GM10266 (cell line): ENCODE measurements at regions not wholly inside any gene's neighbourhood (a gene's known extent, or its start where the extent isn't known, plus 50 kb on each side); places are given as distances from the start of the nearest gene placed in this dataset.

Source experiments
- DNase-seq: peaks from one replicate; pipeline ENCODE4 v3.0.0; 2012; ENCODE audit errors: extremely low spot score
- CTCF ChIP-seq: IDR thresholded peaks from 2 replicates; pipeline ENCODE4 v1.5.1; 2012; ENCODE audit warnings: mild to moderate bottlenecking, low read depth; ENCODE audit not compliant: control insufficient read depth, insufficient read depth; ENCODE audit errors: missing control alignments

GRCh38 chr2:196479350-196479749, 160.2 kb upstream of the CCDC150 start:
- no peak for DNase-seq
- TF ChIP-seq CTCF: no peak

GRCh38 chr2:196480653-196481323, 158.7 kb upstream of the CCDC150 start:
- DNase-seq: no peak
- no peak for TF ChIP-seq CTCF

GRCh38 chr2:196481324-196481697, 158.2 kb upstream of the CCDC150 start:
- no peak for DNase-seq
- no peak for TF ChIP-seq CTCF

GRCh38 chr2:196482119-196483065, 157.1 kb upstream of the CCDC150 start:
- no peak for DNase-seq
- TF ChIP-seq CTCF: no peak

GRCh38 chr2:196486146-196486545, 153.4 kb upstream of the CCDC150 start:
- no peak for TF ChIP-seq CTCF
- no peak for DNase-seq

- DNase-seq: no peak
- no peak for TF ChIP-seq CTCF
These were observed 152.1 kb upstream of the CCDC150 start for GRCh38 chr2:196487417-196487816.

GRCh38 chr2:196489371-196489770, 150.1 kb upstream of the CCDC150 start:
- no peak for DNase-seq
- no peak for TF ChIP-seq CTCF
